ENCODE measurements at regions not wholly inside any gene's neighbourhood (a gene's known extent, or its start where the extent isn't known, plus 50 kb on each side); places are given as distances from the start of the nearest gene placed in this dataset.

DNA sequence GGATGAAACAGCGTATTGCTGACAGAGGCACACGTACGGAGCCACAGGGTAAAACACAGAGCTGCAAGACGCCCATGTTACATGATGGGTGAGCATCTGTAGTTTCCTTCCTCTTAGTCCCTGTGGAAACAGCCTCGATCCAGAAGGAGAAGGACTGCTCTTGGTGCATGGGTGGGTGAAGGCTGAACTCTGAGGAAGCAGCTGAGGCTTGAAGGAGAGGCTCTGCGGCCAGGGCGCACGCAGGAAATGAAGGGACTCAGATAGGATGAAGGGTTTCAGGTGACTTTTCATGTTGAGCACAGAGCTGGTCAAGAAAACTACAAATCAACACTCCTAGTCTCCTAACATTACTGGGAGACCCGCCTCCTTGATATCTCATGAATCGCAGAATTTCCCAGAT, 65.7 kb upstream of the ADA2 start:
- no peak for TF ChIP-seq MXI1 (IDR thresholded peaks at IDR 0.05; ENCODE audit: low read depth, low read length)
- no peak for TF ChIP-seq STAT3 (IDR thresholded peaks at IDR 0.05; ENCODE audit: low read depth, low read length)
- no peak for TF ChIP-seq EP300 (IDR thresholded peaks at IDR 0.05; ENCODE audit: borderline replicate concordance in 1 of 2, control insufficient read depth in 1 of 2, low read depth in 2 of 2, low read length in 2 of 2)

Measured in GM12878 (cell line).